Nephron (organoid): ENCODE measurements at regions not wholly inside any gene's neighbourhood (a gene's known extent, or its start where the extent isn't known, plus 50 kb on each side); places are given as distances from the start of the nearest gene placed in this dataset.
"Not testable (repeated sequence)": the region's sequence is repeated elsewhere in the genome, so short reads cannot be mapped to it uniquely, and the experiment has no call there.

Experiments used
- H3K27ac Mint-ChIP-seq, 3 experiments: 2 replicates each; pipeline ENCODE4 v1.8.0; 2020; ENCODE audit warnings: mixed read lengths in 3 of 3, mild to moderate bottlenecking in 2 of 3, moderate library complexity in 1 of 3
- H3K27me3 Mint-ChIP-seq: 2 replicates; pipeline ENCODE4 v1.8.0; 2021; ENCODE audit warnings: low read depth, mild to moderate bottlenecking, moderate library complexity, mixed read lengths
- H3K36me3 Mint-ChIP-seq: 2 replicates; pipeline ENCODE4 v1.8.0; 2020; ENCODE audit warnings: low read depth, mixed read lengths
- H3K4me1 Mint-ChIP-seq: 2 replicates; pipeline ENCODE4 v1.8.0; 2020; ENCODE audit warnings: mixed read lengths
- H3K4me3 Mint-ChIP-seq, 3 experiments: 2 replicates each; pipeline ENCODE4 v1.8.0; 2020; ENCODE audit warnings: mild to moderate bottlenecking in 3 of 3, mixed read lengths in 3 of 3, moderate library complexity in 2 of 3
- H3K9me3 Mint-ChIP-seq: 2 replicates; pipeline ENCODE4 v1.8.0; 2020; ENCODE audit warnings: mixed read lengths
- TF ChIP-seq, protein P1 (sequence below), 3 experiments: fragments of 200-600 bp; sonication (generic); IDR thresholded peaks; one replicate each; pipeline ENCODE4 v1.5.0; 2021; ENCODE audit warnings: antibody characterized with exemption in 3 of 3; ENCODE audit not compliant: unreplicated experiment in 3 of 3

DNA sequence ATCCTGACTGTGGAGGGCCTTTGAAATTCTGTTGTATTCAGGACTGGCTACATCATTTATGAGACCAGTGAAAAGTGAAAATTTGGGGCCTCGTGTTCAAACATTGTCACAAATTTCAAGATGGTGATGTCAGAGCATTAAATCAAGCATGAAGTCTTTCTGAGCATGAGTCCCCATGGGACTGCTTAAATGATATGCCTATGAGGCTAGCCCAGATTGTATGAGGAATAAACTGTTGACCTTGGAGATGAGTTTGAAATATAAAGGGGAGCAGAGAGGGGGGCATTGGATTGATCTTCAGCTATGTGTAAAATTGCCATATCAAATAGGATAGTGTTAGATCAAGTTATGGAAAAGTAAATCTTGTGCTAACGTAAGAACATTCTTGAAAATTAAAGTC lies 230.0 kb downstream of the SPANXN3 start:
- TF ChIP-seq, protein P1, sequence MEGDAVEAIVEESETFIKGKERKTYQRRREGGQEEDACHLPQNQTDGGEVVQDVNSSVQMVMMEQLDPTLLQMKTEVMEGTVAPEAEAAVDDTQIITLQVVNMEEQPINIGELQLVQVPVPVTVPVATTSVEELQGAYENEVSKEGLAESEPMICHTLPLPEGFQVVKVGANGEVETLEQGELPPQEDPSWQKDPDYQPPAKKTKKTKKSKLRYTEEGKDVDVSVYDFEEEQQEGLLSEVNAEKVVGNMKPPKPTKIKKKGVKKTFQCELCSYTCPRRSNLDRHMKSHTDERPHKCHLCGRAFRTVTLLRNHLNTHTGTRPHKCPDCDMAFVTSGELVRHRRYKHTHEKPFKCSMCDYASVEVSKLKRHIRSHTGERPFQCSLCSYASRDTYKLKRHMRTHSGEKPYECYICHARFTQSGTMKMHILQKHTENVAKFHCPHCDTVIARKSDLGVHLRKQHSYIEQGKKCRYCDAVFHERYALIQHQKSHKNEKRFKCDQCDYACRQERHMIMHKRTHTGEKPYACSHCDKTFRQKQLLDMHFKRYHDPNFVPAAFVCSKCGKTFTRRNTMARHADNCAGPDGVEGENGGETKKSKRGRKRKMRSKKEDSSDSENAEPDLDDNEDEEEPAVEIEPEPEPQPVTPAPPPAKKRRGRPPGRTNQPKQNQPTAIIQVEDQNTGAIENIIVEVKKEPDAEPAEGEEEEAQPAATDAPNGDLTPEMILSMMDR (IDR thresholded peaks at IDR 0.05; ENCODE audit: unreplicated experiment in 3 of 3) = no peak
- Mint-ChIP-seq H3K27me3 (no peaks in the 10 kb centered on the region), H3K9me3 (peaks cover 3% of the 10 kb centered on the region), H3K27ac (peak overlapping the region in 1 of 3 experiments; percentile 27), H3K36me3 (no peaks in the 10 kb centered on the region), H3K4me1 (peaks cover 11% of the 10 kb centered on the region), H3K4me3 (no peak overlapping the region)

DNA sequence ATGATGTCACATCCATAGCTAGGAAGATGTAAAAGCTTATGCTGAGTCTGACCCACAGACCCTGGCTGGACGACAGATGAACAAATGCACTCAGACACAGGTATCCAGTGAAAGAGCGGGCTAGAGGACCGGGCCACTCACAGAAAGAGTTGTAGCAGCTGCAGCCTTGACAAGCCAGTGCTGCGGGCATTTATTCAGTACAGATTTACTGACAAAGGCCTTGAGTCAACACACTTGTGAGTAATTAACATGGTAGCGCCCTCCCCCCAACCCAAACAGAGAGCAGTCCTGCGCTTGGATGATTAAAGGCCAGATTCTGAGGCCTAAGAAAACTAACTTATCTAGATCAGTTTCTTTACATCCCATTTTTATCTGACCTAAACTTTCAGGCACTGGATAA lies 244.6 kb downstream of the SPANXN4 start:
- Mint-ChIP-seq H3K9me3 (peaks cover 3% of the 10 kb centered on the region), H3K36me3 (no peaks in the 10 kb centered on the region), H3K4me1 (no peaks in the 10 kb centered on the region), H3K4me3 (no peak overlapping the region), H3K27me3 (no peaks in the 10 kb centered on the region), H3K27ac (no peak overlapping the region)
- TF ChIP-seq, protein P1 (IDR thresholded peaks at IDR 0.05; ENCODE audit: unreplicated experiment in 3 of 3) = no peak

DNA sequence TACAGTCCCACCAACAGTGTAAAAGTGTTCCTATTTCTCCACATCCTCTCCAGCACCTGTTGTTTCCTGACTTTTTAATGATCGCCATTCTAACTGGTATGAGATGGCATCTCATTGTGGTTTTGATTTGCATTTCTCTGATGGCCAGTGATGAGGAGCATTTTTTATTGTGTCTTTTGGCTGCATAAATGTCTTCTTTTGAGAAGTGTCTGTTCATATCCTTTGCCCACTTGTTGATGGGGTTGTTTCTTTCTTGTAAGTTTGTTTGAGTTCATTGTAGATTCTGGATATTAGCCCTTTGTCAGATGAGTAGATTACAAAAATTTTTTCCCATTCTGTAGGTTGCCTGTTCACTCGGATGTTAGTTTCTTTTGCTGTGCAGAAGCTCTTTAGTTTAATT lies 218.9 kb downstream of the SPANXN4 start:
- H3K4me1 Mint-ChIP-seq, H3K27me3 Mint-ChIP-seq, H3K27ac Mint-ChIP-seq, H3K36me3 Mint-ChIP-seq, H3K4me3 Mint-ChIP-seq: not testable (repeated sequence)
- H3K9me3 Mint-ChIP-seq = peaks cover 20% of the 10 kb centered on the region

DNA sequence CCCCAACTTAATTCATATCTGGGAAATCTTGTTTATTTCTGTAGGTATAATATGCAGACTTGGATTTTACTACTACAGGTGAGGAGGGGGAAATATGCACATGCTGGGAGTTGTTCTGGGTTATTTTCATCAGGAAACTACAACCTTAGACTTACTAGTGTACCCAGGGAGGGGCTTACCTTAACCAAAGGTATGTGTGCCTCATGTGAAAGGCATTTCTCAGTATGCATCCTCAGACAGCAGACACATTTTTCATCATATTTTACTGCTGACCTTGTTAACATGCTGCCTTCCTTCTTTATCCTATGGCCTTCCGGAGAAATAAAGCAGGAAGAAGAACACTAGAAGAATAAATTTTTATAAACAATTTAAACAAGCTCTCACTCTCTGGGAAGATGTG lies 214.9 kb downstream of the SPANXN4 start:
- H3K27ac Mint-ChIP-seq = no peak overlapping the region
- H3K4me3 Mint-ChIP-seq = no peak overlapping the region
- peaks cover 26% of the 10 kb centered on the region for H3K9me3 Mint-ChIP-seq
- TF ChIP-seq, protein P1 (IDR thresholded peaks at IDR 0.05; ENCODE audit: unreplicated experiment in 3 of 3) = no peak
- no peaks in the 10 kb centered on the region for H3K36me3 Mint-ChIP-seq
- H3K4me1 Mint-ChIP-seq = no peaks in the 10 kb centered on the region
- no peaks in the 10 kb centered on the region for H3K27me3 Mint-ChIP-seq

DNA sequence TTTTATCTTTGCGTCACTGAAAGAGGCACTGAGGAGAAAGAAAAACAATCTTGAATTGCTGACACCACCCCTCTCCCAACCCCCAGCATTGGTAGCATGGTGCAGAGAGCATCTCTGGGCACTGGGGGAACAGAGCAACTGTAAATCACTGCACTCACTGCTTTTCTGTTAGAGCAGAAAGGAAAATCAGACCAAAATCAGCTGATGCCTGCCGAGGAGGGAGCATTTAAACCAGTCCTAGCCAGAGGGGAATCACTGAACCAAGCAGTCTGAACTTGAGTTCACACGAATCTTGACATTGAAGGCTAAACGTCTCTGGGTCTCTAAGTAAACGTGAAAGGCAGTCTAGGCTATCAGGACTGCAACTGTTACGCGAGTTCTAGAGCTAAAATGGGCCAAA lies 205.8 kb downstream of the SPANXN4 start:
- TF ChIP-seq, protein P1 (IDR thresholded peaks at IDR 0.05; ENCODE audit: unreplicated experiment in 3 of 3) = no peak
- peaks cover 26% of the 10 kb centered on the region for H3K9me3 Mint-ChIP-seq
- no peaks in the 10 kb centered on the region for H3K27me3 Mint-ChIP-seq
- no peak overlapping the region for H3K4me3 Mint-ChIP-seq
- H3K36me3 Mint-ChIP-seq = no peaks in the 10 kb centered on the region
- H3K27ac Mint-ChIP-seq = peak overlapping the region in 1 of 3 experiments; percentile 30
- no peaks in the 10 kb centered on the region for H3K4me1 Mint-ChIP-seq

DNA sequence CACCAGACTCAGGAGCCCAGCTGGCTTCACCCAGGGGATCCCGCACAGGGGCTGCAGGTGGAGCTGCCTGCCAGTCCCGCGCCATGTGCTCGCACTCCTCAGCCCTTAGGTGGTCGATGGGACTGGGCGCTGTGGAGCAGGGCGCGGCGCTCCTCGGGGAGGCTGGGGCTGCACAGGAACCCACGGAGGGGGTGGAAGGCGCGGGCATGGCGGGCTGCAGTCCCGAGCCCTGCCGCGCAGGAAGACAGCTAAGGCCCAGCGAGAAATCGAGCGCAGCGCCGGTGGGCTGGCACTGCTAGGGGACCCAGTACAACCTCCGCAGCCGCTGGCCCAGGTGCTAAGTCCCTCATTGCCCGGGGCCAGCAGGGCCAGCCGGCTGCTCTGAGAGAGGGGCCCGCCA lies 202.9 kb downstream of the SPANXN4 start:
- H3K4me3 Mint-ChIP-seq, H3K27me3 Mint-ChIP-seq, H3K27ac Mint-ChIP-seq, H3K36me3 Mint-ChIP-seq, H3K4me1 Mint-ChIP-seq: not testable (repeated sequence)
- H3K9me3 Mint-ChIP-seq = peaks cover 16% of the 10 kb centered on the region

DNA sequence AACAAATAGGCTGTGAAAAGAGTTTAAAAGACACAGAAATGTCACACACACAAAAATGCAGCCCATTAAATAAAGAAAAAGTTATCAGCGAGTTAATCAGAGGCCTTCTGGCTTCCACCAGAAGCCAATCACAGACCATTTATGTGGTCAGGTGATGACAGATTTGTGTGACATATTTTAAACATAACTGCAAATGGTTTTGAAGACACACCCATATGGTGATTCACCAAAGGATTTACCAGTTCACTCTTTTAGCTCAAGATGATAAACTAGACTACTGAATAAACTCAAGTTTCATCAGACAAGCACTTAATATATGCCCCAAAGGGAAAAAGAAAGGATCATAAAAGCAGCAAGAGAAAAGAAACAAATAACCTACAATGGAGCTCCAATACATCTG lies 181.2 kb downstream of the SPANXN4 start:
- H3K36me3 Mint-ChIP-seq = no peaks in the 10 kb centered on the region
- peaks cover 3% of the 10 kb centered on the region for H3K9me3 Mint-ChIP-seq
- H3K4me3 Mint-ChIP-seq = no peak overlapping the region
- no peaks in the 10 kb centered on the region for H3K27me3 Mint-ChIP-seq
- TF ChIP-seq, protein P1 (IDR thresholded peaks at IDR 0.05; ENCODE audit: unreplicated experiment in 3 of 3) = no peak
- no peak overlapping the region for H3K27ac Mint-ChIP-seq
- H3K4me1 Mint-ChIP-seq = no peaks in the 10 kb centered on the region
